ENCODE measurements at regions not wholly inside any gene's neighbourhood (a gene's known extent, or its start where the extent isn't known, plus 50 kb on each side); places are given as distances from the start of the nearest gene placed in this dataset.

DNA sequence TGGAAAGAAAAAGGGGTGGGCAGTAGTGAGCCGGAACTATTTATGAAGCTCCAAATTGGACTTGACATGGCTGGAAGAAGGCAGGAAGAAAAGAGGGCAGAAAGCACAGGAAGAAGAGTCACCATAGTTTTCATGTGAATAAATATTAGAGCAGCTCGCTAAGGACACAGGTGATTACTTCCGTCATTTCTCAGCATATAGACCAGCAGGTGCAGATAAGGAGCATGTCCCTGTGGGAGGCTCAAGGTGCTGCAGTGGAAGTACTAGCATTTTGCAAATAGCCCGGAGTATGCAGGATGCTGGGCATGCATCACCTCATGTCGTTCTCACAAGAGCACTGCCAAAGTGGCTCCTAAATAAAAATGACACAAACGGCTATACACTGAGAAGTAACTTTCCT lies 71.3 kb upstream of the HTR4 start:
- Histone ChIP-seq H3K27ac (no peak overlapping the region), H3K9me3 (no peaks in the 10 kb centered on the region), H3K4me3 (no peak overlapping the region), H3K27me3 (no peaks in the 10 kb centered on the region), H3K4me1 (peaks cover 0 to 7% (median 0%) of the 10 kb centered on the region in 12 donors), H3K36me3 (no peaks in the 10 kb centered on the region)
- no peak for DNase-seq
- intact Hi-C loops (cut with DNase I): loop anchor here in 5 of 10 donors (5.0 to 10.0 kb wide), 6 partner anchors 433 to 781 kb away; no protein-coding TSS in a partner anchor
- no peak for ATAC-seq
- WGBS, 4 donors: 69 to 82% (median 78%) methylated on average over 6 of the region's 6 CpGs
- no peak for TF ChIP-seq POLR2A (IDR thresholded peaks at IDR 0.05)
- TF ChIP-seq, protein P1, sequence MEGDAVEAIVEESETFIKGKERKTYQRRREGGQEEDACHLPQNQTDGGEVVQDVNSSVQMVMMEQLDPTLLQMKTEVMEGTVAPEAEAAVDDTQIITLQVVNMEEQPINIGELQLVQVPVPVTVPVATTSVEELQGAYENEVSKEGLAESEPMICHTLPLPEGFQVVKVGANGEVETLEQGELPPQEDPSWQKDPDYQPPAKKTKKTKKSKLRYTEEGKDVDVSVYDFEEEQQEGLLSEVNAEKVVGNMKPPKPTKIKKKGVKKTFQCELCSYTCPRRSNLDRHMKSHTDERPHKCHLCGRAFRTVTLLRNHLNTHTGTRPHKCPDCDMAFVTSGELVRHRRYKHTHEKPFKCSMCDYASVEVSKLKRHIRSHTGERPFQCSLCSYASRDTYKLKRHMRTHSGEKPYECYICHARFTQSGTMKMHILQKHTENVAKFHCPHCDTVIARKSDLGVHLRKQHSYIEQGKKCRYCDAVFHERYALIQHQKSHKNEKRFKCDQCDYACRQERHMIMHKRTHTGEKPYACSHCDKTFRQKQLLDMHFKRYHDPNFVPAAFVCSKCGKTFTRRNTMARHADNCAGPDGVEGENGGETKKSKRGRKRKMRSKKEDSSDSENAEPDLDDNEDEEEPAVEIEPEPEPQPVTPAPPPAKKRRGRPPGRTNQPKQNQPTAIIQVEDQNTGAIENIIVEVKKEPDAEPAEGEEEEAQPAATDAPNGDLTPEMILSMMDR (IDR thresholded peaks at IDR 0.05): no peak

DNA sequence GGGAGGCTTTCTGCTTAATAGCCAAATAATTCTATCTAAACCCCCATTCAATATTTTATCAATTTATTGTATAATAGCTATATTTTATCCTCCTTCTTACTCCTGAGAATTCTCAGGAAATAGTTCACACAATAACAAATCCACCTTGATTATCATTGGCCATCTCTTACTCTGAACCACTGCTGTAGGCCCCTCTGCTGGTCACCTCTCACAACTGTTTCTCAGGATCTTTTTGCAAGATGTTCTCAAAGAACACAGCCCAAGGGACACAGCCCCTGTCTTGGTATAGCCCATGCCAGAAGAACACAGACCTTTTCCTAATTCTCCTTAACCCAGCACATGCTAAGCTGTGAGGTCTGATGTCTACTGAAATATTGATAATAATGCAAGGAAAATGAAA lies 74.9 kb upstream of the HTR4 start:
- Histone ChIP-seq H3K4me1 (peaks cover 0 to 9% (median 1%) of the 10 kb centered on the region in 12 donors), H3K36me3 (no peaks in the 10 kb centered on the region), H3K4me3 (no peak overlapping the region), H3K27ac (no peak overlapping the region), H3K27me3 (no peaks in the 10 kb centered on the region), H3K9me3 (no peaks in the 10 kb centered on the region)
- no peak for TF ChIP-seq POLR2A (IDR thresholded peaks at IDR 0.05)
- TF ChIP-seq, protein P1 (IDR thresholded peaks at IDR 0.05): peak in 6 of 12 donors; percentile 15 to 43 (median 24)
- ATAC-seq: peak in 1 of 4 donors; percentile 36
- DNase-seq: no peak
- intact Hi-C loops (cut with DNase I): loop anchor here in 6 of 10 donors (2.0 to 10.0 kb wide), 7 partner anchors 284 to 784 kb away; no protein-coding TSS in a partner anchor

DNA sequence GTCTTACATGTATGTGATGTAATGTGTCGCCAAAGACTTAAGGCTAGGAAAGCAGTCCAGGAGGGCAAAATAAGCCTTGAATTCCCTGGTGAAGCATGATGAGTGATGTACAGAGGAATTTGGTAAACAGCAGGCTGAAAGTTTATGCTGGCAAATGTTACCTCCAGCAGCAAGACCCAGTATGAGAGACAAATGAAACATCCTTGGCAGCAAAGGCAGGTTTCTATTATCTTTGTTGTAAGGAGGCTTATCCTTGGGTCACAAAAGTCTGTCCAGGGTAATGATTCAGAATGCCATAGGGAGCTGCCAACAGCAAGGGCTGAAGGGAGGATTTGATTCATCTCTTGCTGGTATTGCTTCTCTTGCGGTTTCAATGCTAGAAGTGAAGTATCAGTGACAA lies 75.9 kb upstream of the HTR4 start:
- Histone ChIP-seq H3K4me1 (peaks cover 0 to 9% (median 1%) of the 10 kb centered on the region in 12 donors), H3K36me3 (no peaks in the 10 kb centered on the region), H3K9me3 (no peaks in the 10 kb centered on the region), H3K4me3 (peak overlapping the region in 1 of 12 donors; percentile 15), H3K27me3 (no peaks in the 10 kb centered on the region), H3K27ac (peak overlapping the region in 2 of 12 donors; percentile 4 to 28)
- ATAC-seq (peak in 2 of 4 donors; percentile 19 to 48), DNase-seq (no peak)
- TF ChIP-seq POLR2A (IDR thresholded peaks at IDR 0.05): no peak
- TF ChIP-seq, protein P1 (IDR thresholded peaks at IDR 0.05): no peak
- intact Hi-C loops (cut with DNase I): loop anchor here (2.0 to 10.0 kb wide), 14 partner anchors 227 to 835 kb away; no protein-coding TSS in a partner anchor
- whole genome bisulfite sequencing, 4 donors: 77 to 85% (median 81%) methylated on average over 2 of the region's 2 CpGs

DNA sequence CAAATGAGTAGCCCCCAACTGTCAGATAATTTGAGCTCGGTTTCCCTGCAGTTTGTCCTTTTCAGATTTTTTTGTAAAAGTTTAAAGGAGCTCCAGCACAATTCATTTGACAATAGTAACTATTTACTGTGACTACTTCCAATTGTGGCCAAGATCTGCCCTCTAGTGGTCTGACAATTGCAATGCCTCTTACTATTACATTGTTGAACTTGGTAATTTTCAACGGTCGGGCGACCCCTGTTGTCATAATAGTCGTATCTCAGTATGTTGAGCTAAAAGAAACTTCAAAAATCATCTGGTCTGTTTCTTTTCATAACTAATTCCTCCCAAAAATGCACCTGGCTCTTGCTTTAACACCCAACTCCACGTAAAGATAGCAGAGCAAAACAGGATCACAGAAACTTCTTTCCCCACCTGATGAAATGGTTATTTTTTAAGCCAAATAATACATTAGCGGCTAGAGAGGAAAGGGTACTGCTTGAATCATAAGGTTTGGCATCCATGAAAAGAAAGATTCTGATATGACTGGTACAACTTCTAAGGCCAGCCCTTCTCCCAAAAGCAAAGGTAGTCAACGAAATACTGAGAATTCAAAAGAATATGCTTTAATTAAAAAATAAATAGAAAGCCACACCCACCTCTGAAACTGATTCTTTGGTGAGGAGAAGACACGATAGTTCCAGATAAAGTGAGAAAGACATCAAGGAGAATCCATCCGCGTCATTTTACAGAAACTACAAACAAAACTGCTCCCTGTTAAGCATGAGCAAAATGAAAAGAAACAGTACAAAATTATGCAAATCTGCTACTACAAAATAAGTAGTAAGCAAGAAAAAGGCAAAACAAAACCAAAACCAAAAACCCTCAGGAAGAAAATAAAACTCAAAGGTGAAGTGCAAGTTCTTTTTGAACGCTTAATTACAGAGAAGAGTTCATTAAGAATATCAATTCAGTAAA lies 76.9 kb upstream of the HTR4 start:
- peak; percentile 67 to 90 (median 86) for ATAC-seq
- DNase-seq: peak; percentile 65 to 81 (median 76)
- H3K27me3 ChIP-seq: no peaks in the 10 kb centered on the region
- intact Hi-C loops (cut with DNase I): loop anchor here (1.0 to 10.0 kb wide), 17 partner anchors 226 to 834 kb away; no protein-coding TSS in a partner anchor
- H3K9me3 ChIP-seq: no peaks in the 10 kb centered on the region
- H3K4me3 ChIP-seq: peak overlapping the region in 5 of 12 donors; percentile 7 to 28 (median 8)
- no peak overlapping the region for H3K27ac ChIP-seq
- TF ChIP-seq, protein P1 (IDR thresholded peaks at IDR 0.05): peak; percentile 85 to 99 (median 92)
- no peak for TF ChIP-seq POLR2A (IDR thresholded peaks at IDR 0.05)
- 29 to 34% (median 31%) methylated on average over 12 of the region's 12 CpGs for WGBS, 4 donors
- H3K36me3 ChIP-seq: no peaks in the 10 kb centered on the region
- peaks cover 0 to 11% (median 2%) of the 10 kb centered on the region in 12 donors for H3K4me1 ChIP-seq
